ENCODE measurements at regions not wholly inside any gene's neighbourhood (a gene's known extent, or its start where the extent isn't known, plus 50 kb on each side); places are given as distances from the start of the nearest gene placed in this dataset.
A peak's percentile ranks its signal among the peaks of the same experiment; 100 is the strongest.

DNA sequence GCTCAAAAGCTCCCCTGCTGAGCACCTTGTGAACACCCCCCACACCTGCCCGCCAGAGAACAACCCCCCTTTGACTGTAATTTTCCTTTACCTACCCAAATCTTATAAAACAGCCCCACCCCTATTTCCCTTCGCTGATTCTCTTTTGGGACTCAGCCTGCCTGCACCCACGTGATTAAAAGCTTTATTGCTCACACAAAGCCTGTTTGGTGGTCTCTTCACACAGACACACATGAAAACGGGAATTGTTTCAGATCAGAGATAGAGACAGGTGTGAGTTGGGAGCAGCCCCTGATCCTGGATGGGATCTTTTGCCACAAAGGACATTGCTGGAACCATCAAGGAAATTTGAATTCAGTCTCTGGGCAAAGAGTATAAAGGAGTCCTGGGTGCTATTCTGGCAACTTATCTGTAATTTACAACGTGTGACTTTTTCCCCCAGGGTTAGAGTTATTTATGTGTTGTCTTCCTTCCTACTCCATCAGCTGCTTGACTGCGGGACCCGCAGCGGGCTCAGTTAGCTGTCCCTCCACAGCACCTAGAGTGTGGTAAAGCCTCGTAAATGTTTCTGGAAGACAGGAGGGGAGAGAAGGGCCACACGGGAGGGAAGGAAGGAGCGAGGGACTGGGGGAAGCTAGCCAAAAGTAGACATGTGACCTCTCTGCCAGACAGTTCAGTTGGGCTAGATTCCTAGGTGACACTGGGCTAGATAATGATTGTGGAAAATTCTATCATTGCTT is 437.0 kb downstream of the ZNF608 start:
- Histone ChIP-seq H2BK120ac (replicated peaks; ENCODE audit: low read depth, low read length) (peak overlapping the region; percentile 63), H2BK5ac (ENCODE audit: low read depth, low read length) (peak overlapping the region; percentile 88; the same call in 1 of the 2 replicates), H2AFZ (ENCODE audit: low read length) (peak overlapping the region; percentile 74; the same call in 1 of the 2 replicates), H2BK20ac (ENCODE audit: low read length) (peak overlapping the region; percentile 88; the same call in 1 of the 2 replicates), H4K8ac (ENCODE audit: extremely low read depth, insufficient read depth, low read length) (no peak overlapping the region), H3K4me1 (replicated peaks in 1 of 4; ENCODE audit: control insufficient read depth in 3 of 4, insufficient read depth in 4 of 4, low read length in 3 of 4) (peaks cover 3 to 16% (median 10%) of the 10 kb centered on the region in 4 experiments; a peak in 6 of 7 replicates), H4K20me1 (replicated peaks in 1 of 2; ENCODE audit: control insufficient read depth in 1 of 2, insufficient read depth in 2 of 2, low read length in 2 of 2) (no peaks in the 10 kb centered on the region), H3K79me2 (ENCODE audit: control insufficient read depth in 1 of 2, insufficient read depth in 2 of 2, low read length in 2 of 2) (no peaks in the 10 kb centered on the region), H2AK5ac (ENCODE audit: low read depth, low read length) (no peak overlapping the region), H3K14ac (ENCODE audit: insufficient read length) (no peak overlapping the region), H3K18ac (ENCODE audit: extremely low read depth, low read length) (peak overlapping the region; percentile 72; the same call in 1 of the 2 replicates), H3K23ac (ENCODE audit: insufficient read length) (no peak overlapping the region), H3K4me3 (ENCODE audit: extremely low read depth in 1 of 4, insufficient read depth in 2 of 4, low read depth in 3 of 4, low read length in 4 of 4) (peak overlapping the region in 1 of 4 experiments; percentile 2; a peak in 1 of 8 replicates), H3K56ac (replicated peaks; ENCODE audit: insufficient read length, low read depth, low read length) (no peak overlapping the region), H3K9me3 (ENCODE audit: insufficient read depth in 2 of 2, low read depth in 1 of 2, low read length in 1 of 2) (peaks cover 2 to 4% of the 10 kb centered on the region in 2 experiments; a peak in 3 of 4 replicates), H3K9ac (replicated peaks in 1 of 4; ENCODE audit: extremely low read depth in 1 of 4, low read depth in 3 of 4, low read length in 3 of 4) (no peak overlapping the region), H4K5ac (ENCODE audit: insufficient read length, low read depth, low read length) (peak overlapping the region; percentile 31), H3K4ac (replicated peaks; ENCODE audit: insufficient read length, low read depth, low read length) (no peak overlapping the region), H3K23me2 (ENCODE audit: low read depth, low read length) (no peaks in the 10 kb centered on the region; the same call in 1 of the 2 replicates), H3K4me2 (ENCODE audit: insufficient read depth in 1 of 2, low read depth in 2 of 2, low read length in 2 of 2) (peak overlapping the region; percentile 17 to 45; a peak in 2 of 4 replicates), H2BK12ac (ENCODE audit: low read depth, low read length) (peak overlapping the region; percentile 35; the same call in 1 of the 2 replicates), H3K27me3 (replicated peaks in 1 of 4; ENCODE audit: control insufficient read depth in 3 of 4, extremely low read depth in 1 of 4, insufficient read depth in 3 of 4, low read length in 3 of 4) (no peaks in the 10 kb centered on the region), H2BK15ac (ENCODE audit: low read length) (no peak overlapping the region), H4K91ac (replicated peaks; ENCODE audit: insufficient read length, low read length) (peak overlapping the region; percentile 96), H3K27ac (ENCODE audit: low read depth, low read length) (0 out of 2 replicates have a peak overlapping the region, but pooled peaks have one; percentile 10), H3K36me3 (ENCODE audit: control insufficient read depth in 2 of 4, insufficient read depth in 4 of 4, low read length in 3 of 4) (no peaks in the 10 kb centered on the region; a peak in 2 of 8 replicates), H3K79me1 (ENCODE audit: low read depth, low read length) (no peaks in the 10 kb centered on the region)
- peak; percentile 63 for FAIRE-seq
- CTCF ChIA-PET (ENCODE audit: partially characterized antibody), result interaction anchor here (0.7 to 1.2 kb wide), 3 partner anchors 20 to 320 kb away, joined by 3 to 4 read pairs (median 3); no protein-coding TSS in a partner anchor
- DNase-seq (ENCODE audit: low read depth in 1 of 2, low spot score in 2 of 2), result peak; percentile 17 to 60
- TF ChIP-seq SRF (IDR thresholded peaks at IDR 0.05; ENCODE audit: low read depth, low read length), result no peak
- TF ChIP-seq RAD21 (IDR thresholded peaks at IDR 0.05 in 1 of 2, conservative IDR thresholded peaks at IDR 0.05 in 1 of 2; ENCODE audit: low read depth in 2 of 2, low read length in 2 of 2), result peak in 1 of 2 experiments; percentile 3; a peak in 1 of 4 replicates
- TF ChIP-seq TBP (IDR thresholded peaks at IDR 0.05; ENCODE audit: low read depth, low read length), result peak; percentile 21; the same call in 1 of the 2 replicates
- TF ChIP-seq TEAD4 (IDR thresholded peaks at IDR 0.05; ENCODE audit: low read depth, low read length), result no peak
- no peak for TF ChIP-seq SP1 (IDR thresholded peaks at IDR 0.05; ENCODE audit: low read depth, low read length)
- TF ChIP-seq, protein P1, sequence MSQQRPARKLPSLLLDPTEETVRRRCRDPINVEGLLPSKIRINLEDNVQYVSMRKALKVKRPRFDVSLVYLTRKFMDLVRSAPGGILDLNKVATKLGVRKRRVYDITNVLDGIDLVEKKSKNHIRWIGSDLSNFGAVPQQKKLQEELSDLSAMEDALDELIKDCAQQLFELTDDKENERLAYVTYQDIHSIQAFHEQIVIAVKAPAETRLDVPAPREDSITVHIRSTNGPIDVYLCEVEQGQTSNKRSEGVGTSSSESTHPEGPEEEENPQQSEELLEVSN (IDR thresholded peaks at IDR 0.05), result peak; percentile 62
- WGBS, 2 experiments (ENCODE audit: extremely low coverage in 1 of 2, insufficient coverage in 1 of 2, insufficient read length in 1 of 2, insufficient replicate concordance in 2 of 2, low coverage in 1 of 2, low lambda C conversion rate in 2 of 2, missing lambda C conversion rate in 1 of 2), result 17% methylated on average over 11 of the region's 11 CpGs; no CpG with 5 or more reads in 1 of the 2 experiments
- POLR2A ChIA-PET (ENCODE audit: partially characterized antibody), result no interaction called here

Data from H1 (cell line).